Fibroblast of lung (primary cell): ENCODE measurements at regions not wholly inside any gene's neighbourhood (a gene's known extent, or its start where the extent isn't known, plus 50 kb on each side); places are given as distances from the start of the nearest gene placed in this dataset.

Experiments used
- DNase-seq, 2 donors: peaks; one replicate each; pipeline versions ENCODE4 v3.0.0 to v3.0.0-alpha.2; 2010; ENCODE audit warnings: low read depth in 2 of 2
- H2AFZ ChIP-seq: 2 replicates; pipeline ENCODE4 v1.5.1; 2012; ENCODE audit warnings: low read length, control low read depth, inconsistent platforms
- H3K27ac ChIP-seq: 2 replicates; pipeline ENCODE4 v1.5.1; 2011; ENCODE audit warnings: low read length, control low read depth; ENCODE audit not compliant: insufficient read depth
- H3K27me3 ChIP-seq: 2 replicates; pipeline ENCODE4 v1.5.1; 2011; ENCODE audit warnings: mild to moderate bottlenecking, low read length; ENCODE audit not compliant: control insufficient read depth, insufficient read depth
- H3K36me3 ChIP-seq: 2 replicates; pipeline ENCODE4 v1.5.1; 2011; ENCODE audit warnings: low read length; ENCODE audit not compliant: control insufficient read depth, insufficient read depth
- H3K4me1 ChIP-seq: 2 replicates; pipeline ENCODE4 v1.5.1; 2011; ENCODE audit warnings: low read length; ENCODE audit not compliant: control insufficient read depth, insufficient read depth; ENCODE audit errors: extremely low read depth
- H3K4me2 ChIP-seq: 2 replicates; pipeline ENCODE4 v1.5.1; 2011; ENCODE audit warnings: low read length, control low read depth; ENCODE audit not compliant: insufficient read depth; ENCODE audit errors: extremely low read depth
- H3K4me3 ChIP-seq, 4 experiments: fragments of 200-600 bp in 1 of 4; sonication (generic) in 1 of 4; replicated peaks in 1 of 4; 2 replicates each; pipeline ENCODE4 v1.5.1; 2011 to 2016; ENCODE audit warnings: low read length in 4 of 4, low read depth in 3 of 4, mild to moderate bottlenecking in 3 of 4, control low read depth in 2 of 4, inconsistent platforms in 1 of 4, mixed read lengths in 1 of 4; ENCODE audit not compliant: insufficient read depth in 1 of 4; ENCODE audit errors: control extremely low read depth in 1 of 4
- H3K79me2 ChIP-seq: 2 replicates; pipeline ENCODE4 v1.5.1; 2012; ENCODE audit warnings: mild to moderate bottlenecking, low read length, inconsistent platforms; ENCODE audit not compliant: control insufficient read depth, insufficient read depth
- H3K9ac ChIP-seq: 2 replicates; pipeline ENCODE4 v1.5.1; 2011; ENCODE audit warnings: mild to moderate bottlenecking, low read length, control low read depth; ENCODE audit not compliant: insufficient read depth
- H3K9me3 ChIP-seq: 2 replicates; pipeline ENCODE4 v1.5.1; 2012; ENCODE audit warnings: low read depth, low read length; ENCODE audit not compliant: control insufficient read depth, insufficient read depth
- H4K20me1 ChIP-seq: 2 replicates; pipeline ENCODE4 v1.5.1; 2011; ENCODE audit warnings: low read length; ENCODE audit not compliant: control insufficient read depth, insufficient read depth; ENCODE audit errors: extremely low read depth
- EZH2 ChIP-seq: IDR thresholded peaks from 2 replicates; pipeline ENCODE4 v1.5.1; 2012; ENCODE audit warnings: low read length, control low read depth, mild to moderate bottlenecking; ENCODE audit errors: missing control alignments
- TF ChIP-seq, protein P1 (sequence below), 2 donors: IDR thresholded peaks in 1 of 2; conservative IDR thresholded peaks in 1 of 2; 1 replicate in 1 of 2; 2 replicates in 1 of 2; pipeline ENCODE4 v1.5.1; 2011 to 2012; ENCODE audit warnings: low read length in 2 of 2, control low read depth in 1 of 2, inconsistent platforms in 1 of 2, low read depth in 1 of 2, mild to moderate bottlenecking in 1 of 2

DNA sequence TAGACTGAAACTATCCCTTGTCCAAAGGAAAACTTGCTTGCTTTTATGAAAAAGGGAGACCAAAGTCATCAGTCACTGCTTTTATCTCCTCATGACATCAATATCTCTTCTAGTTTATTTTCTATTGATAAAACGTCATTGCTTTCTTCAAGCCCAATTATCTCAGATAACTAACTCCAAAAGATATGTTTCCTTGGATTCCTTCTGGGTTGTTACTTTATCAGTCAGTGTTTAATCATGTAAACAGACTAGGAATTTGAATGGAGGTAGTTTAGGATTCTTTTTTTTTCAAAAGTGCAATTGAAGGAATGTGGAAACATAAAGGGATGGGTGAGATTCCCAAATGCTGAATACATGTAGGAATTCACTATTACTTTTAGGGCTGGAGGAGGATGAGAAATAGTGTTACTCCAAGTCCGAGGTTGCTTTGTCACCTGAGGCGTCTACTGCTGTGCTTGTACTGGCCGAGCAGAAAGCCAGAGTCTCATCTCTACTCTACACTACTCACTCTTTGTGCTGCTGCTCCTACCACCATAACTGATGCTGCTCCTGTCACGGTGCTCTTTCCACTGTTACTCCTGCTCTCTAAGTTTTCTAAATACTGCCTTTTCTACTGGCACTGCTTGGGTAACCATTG lies 1697.1 kb upstream of the NUDT12 start:
- Histone ChIP-seq H3K27me3 (no peaks in the 10 kb centered on the region), H3K36me3 (no peaks in the 10 kb centered on the region), H3K9ac (no peak overlapping the region), H3K27ac (no peak overlapping the region), H2AFZ (no peak overlapping the region), H3K79me2 (no peaks in the 10 kb centered on the region), H3K4me1 (no peaks in the 10 kb centered on the region), H3K4me3 (no peak overlapping the region), H3K9me3 (no peaks in the 10 kb centered on the region), H4K20me1 (no peaks in the 10 kb centered on the region), H3K4me2 (no peak overlapping the region)
- TF ChIP-seq, protein P1, sequence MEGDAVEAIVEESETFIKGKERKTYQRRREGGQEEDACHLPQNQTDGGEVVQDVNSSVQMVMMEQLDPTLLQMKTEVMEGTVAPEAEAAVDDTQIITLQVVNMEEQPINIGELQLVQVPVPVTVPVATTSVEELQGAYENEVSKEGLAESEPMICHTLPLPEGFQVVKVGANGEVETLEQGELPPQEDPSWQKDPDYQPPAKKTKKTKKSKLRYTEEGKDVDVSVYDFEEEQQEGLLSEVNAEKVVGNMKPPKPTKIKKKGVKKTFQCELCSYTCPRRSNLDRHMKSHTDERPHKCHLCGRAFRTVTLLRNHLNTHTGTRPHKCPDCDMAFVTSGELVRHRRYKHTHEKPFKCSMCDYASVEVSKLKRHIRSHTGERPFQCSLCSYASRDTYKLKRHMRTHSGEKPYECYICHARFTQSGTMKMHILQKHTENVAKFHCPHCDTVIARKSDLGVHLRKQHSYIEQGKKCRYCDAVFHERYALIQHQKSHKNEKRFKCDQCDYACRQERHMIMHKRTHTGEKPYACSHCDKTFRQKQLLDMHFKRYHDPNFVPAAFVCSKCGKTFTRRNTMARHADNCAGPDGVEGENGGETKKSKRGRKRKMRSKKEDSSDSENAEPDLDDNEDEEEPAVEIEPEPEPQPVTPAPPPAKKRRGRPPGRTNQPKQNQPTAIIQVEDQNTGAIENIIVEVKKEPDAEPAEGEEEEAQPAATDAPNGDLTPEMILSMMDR (conservative IDR thresholded peaks at IDR 0.05 in 1 of 2, IDR thresholded peaks at IDR 0.05 in 1 of 2; ENCODE audit: low read depth in 1 of 2, low read length in 2 of 2) = no peak
- no peak for TF ChIP-seq EZH2
- no peak for DNase-seq

DNA sequence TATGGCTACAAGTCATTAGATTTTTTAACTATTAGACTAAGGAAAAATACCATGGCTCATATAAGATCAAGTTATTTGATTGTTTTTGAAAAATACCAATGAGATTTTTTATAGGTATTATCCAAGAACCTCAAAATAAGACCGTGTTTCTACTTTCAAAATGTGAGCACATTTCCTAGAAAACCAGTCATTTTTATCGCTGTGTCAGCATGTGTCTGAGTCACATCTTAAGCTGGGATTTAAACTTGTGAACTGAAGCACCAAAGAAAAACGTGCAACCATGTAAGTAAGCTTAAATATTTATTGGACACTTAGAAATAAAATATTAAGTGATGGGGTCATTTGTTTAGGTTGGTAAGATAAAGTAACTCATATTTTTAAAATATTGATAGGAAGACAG lies 1676.0 kb upstream of the NUDT12 start:
- TF ChIP-seq EZH2 = no peak
- TF ChIP-seq, protein P1 (conservative IDR thresholded peaks at IDR 0.05 in 1 of 2, IDR thresholded peaks at IDR 0.05 in 1 of 2; ENCODE audit: low read depth in 1 of 2, low read length in 2 of 2) = no peak
- H3K9ac ChIP-seq = no peak overlapping the region
- no peaks in the 10 kb centered on the region for H3K27me3 ChIP-seq
- no peaks in the 10 kb centered on the region for H3K4me1 ChIP-seq
- no peak overlapping the region for H2AFZ ChIP-seq
- no peaks in the 10 kb centered on the region for H3K79me2 ChIP-seq
- no peak overlapping the region for H3K27ac ChIP-seq
- H3K4me3 ChIP-seq = no peak overlapping the region
- DNase-seq = peak in 1 of 2 donors; percentile 19
- no peaks in the 10 kb centered on the region for H3K36me3 ChIP-seq
- no peak overlapping the region for H3K4me2 ChIP-seq
- no peaks in the 10 kb centered on the region for H3K9me3 ChIP-seq
- H4K20me1 ChIP-seq = no peaks in the 10 kb centered on the region

DNA sequence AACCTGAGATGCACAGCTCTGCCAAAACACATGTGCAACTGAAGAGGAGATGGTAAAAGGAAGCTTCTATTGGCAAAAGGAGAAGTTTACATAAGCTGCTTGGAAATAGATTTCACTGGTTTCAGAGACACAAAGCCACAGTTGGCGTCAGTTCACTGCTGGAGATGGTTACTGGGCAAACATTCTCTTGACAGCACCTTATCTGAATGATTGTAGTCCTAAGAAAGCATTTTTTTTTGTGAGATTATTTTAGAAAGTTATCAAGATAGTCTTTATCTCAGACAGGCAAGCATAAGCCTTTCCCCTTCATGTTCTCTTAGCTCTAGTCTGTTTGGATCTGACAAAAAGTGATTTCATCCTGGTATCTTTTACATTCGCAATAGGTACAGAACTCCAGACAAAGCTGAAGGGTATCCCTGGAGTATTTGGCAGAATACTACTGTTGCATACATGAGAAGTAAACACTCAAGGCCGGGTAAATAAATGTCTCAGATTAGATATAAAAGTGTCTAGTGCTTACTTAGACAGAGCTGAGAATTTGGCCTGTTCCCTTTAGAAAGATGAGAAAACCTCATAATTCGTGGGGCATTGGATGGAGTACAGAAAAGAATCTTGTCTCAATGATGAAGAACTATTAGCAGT lies 1668.0 kb upstream of the NUDT12 start:
- Histone ChIP-seq H3K4me3 (no peak overlapping the region), H4K20me1 (no peaks in the 10 kb centered on the region), H3K9ac (no peak overlapping the region), H3K4me2 (no peak overlapping the region), H3K27ac (no peak overlapping the region), H3K27me3 (no peaks in the 10 kb centered on the region), H3K9me3 (no peaks in the 10 kb centered on the region), H3K79me2 (no peaks in the 10 kb centered on the region), H2AFZ (no peak overlapping the region), H3K36me3 (no peaks in the 10 kb centered on the region), H3K4me1 (no peaks in the 10 kb centered on the region)
- no peak for TF ChIP-seq EZH2
- TF ChIP-seq, protein P1 (conservative IDR thresholded peaks at IDR 0.05 in 1 of 2, IDR thresholded peaks at IDR 0.05 in 1 of 2; ENCODE audit: low read depth in 1 of 2, low read length in 2 of 2) = no peak
- no peak for DNase-seq
